KMS-11 (cell line): ENCODE measurements at regions not wholly inside any gene's neighbourhood (a gene's known extent, or its start where the extent isn't known, plus 50 kb on each side); places are given as distances from the start of the nearest gene placed in this dataset.

Source experiments
- H2AFZ ChIP-seq: fragments of 200-600 bp; sonication (generic); 2 replicates; pipeline ENCODE4 v1.6.1; 2016; ENCODE audit warnings: antibody characterized with exemption, mixed run types, low read depth
- H3K27ac ChIP-seq: fragments of 200-600 bp; sonication (generic); 2 replicates; pipeline ENCODE4 v1.6.1; 2016; ENCODE audit warnings: mild to moderate bottlenecking, mixed run types
- H3K27me3 ChIP-seq: fragments of 200-600 bp; sonication (generic); 2 replicates; pipeline ENCODE4 v1.6.1; 2017; ENCODE audit warnings: mild to moderate bottlenecking, low read depth, mixed run types, moderate library complexity; ENCODE audit not compliant: insufficient read depth
- H3K36me3 ChIP-seq: fragments of 200-600 bp; sonication (generic); 2 replicates; pipeline ENCODE4 v1.6.1; 2017; ENCODE audit warnings: mild to moderate bottlenecking, mixed run types; ENCODE audit not compliant: insufficient read depth
- H3K4me1 ChIP-seq: fragments of 200-600 bp; sonication (generic); 2 replicates; pipeline ENCODE4 v1.6.1; 2016; ENCODE audit warnings: mild to moderate bottlenecking, low read depth, mixed run types; ENCODE audit not compliant: poor library complexity, severe bottlenecking
- H3K4me2 ChIP-seq: fragments of 200-600 bp; sonication (generic); 2 replicates; pipeline ENCODE4 v1.7.0; 2016; ENCODE audit warnings: mild to moderate bottlenecking, mixed run types
- H3K4me3 ChIP-seq: fragments of 200-600 bp; sonication (generic); IDR thresholded peaks from 2 replicates; pipeline ENCODE4 v1.6.1; 2017; ENCODE audit warnings: low read depth, low read length, mixed read lengths; ENCODE audit not compliant: insufficient read depth
- H3K79me2 ChIP-seq: fragments of 200-600 bp; sonication (generic); 2 replicates; pipeline ENCODE4 v1.6.1; 2016; ENCODE audit warnings: low read depth, mixed run types; ENCODE audit not compliant: insufficient read depth
- H3K9ac ChIP-seq: fragments of 200-600 bp; sonication (generic); 2 replicates; pipeline ENCODE4 v1.6.1; 2016; ENCODE audit warnings: mild to moderate bottlenecking, mixed run types
- H4K20me1 ChIP-seq: fragments of 200-600 bp; sonication (generic); 2 replicates; pipeline ENCODE4 v1.6.1; 2016; ENCODE audit warnings: mild to moderate bottlenecking, mixed run types; ENCODE audit not compliant: insufficient read depth
- CTCF ChIP-seq: fragments of 200-600 bp; sonication (generic); conservative IDR thresholded peaks from 2 replicates; pipeline ENCODE4 v1.6.1; 2017; ENCODE audit warnings: low read depth, mild to moderate bottlenecking, antibody characterized with exemption, low read length, moderate library complexity, mixed read lengths

- Histone ChIP-seq H3K4me3 (no peak overlapping the region), H3K79me2 (no peaks in the 10 kb centered on the region), H3K36me3 (no peaks in the 10 kb centered on the region), H3K4me2 (no peak overlapping the region), H3K4me1 (peaks cover 13% of the 10 kb centered on the region), H4K20me1 (no peaks in the 10 kb centered on the region), H3K27ac (no peak overlapping the region), H3K9ac (no peak overlapping the region), H2AFZ (no peak overlapping the region), H3K27me3 (no peaks in the 10 kb centered on the region)
- no peak for TF ChIP-seq CTCF
Observed at GRCh38 chr2:34251578-34251977, 652.5 kb upstream of the FAM98A start.

GRCh38 chr2:34244195-34244594 lies 645.1 kb upstream of the FAM98A start:
- Histone ChIP-seq H3K27ac (no peak overlapping the region), H3K4me2 (peak overlapping the region; percentile 1; the same call in 1 of the 2 replicates), H3K36me3 (no peaks in the 10 kb centered on the region), H3K27me3 (no peaks in the 10 kb centered on the region), H4K20me1 (no peaks in the 10 kb centered on the region), H3K9ac (no peak overlapping the region), H3K4me3 (no peak overlapping the region), H3K4me1 (peaks cover 81% of the 10 kb centered on the region), H3K79me2 (no peaks in the 10 kb centered on the region), H2AFZ (no peak overlapping the region)
- TF ChIP-seq CTCF = no peak

GRCh38 chr2:34242763-34243123 lies 643.6 kb upstream of the FAM98A start:
- TF ChIP-seq CTCF = no peak
- Histone ChIP-seq H3K79me2 (no peaks in the 10 kb centered on the region), H3K36me3 (no peaks in the 10 kb centered on the region), H3K4me3 (peak overlapping the region; percentile 82), H3K27ac (peak overlapping the region; percentile 89), H3K27me3 (no peaks in the 10 kb centered on the region), H4K20me1 (no peaks in the 10 kb centered on the region), H2AFZ (peak overlapping the region; percentile 15; the same call in 1 of the 2 replicates), H3K4me1 (peaks cover 80% of the 10 kb centered on the region), H3K9ac (peak overlapping the region; percentile 31), H3K4me2 (peak overlapping the region; percentile 58)

- no peaks in the 10 kb centered on the region for H4K20me1 ChIP-seq
- H3K4me1 ChIP-seq = peaks cover 74% of the 10 kb centered on the region
- H3K4me2 ChIP-seq = peak overlapping the region; percentile 58
- H3K4me3 ChIP-seq = peak overlapping the region; percentile 82
- no peak for TF ChIP-seq CTCF
- no peaks in the 10 kb centered on the region for H3K36me3 ChIP-seq
- peak overlapping the region; percentile 89 for H3K27ac ChIP-seq
- H2AFZ ChIP-seq = peak overlapping the region; percentile 15; the same call in 1 of the 2 replicates
- H3K9ac ChIP-seq = peak overlapping the region; percentile 31
- H3K79me2 ChIP-seq = no peaks in the 10 kb centered on the region
- H3K27me3 ChIP-seq = no peaks in the 10 kb centered on the region
Observed at GRCh38 chr2:34241905-34242762, 643.0 kb upstream of the FAM98A start.
